ES-I3 (cell line): ENCODE measurements at regions not wholly inside any gene's neighbourhood (a gene's known extent, or its start where the extent isn't known, plus 50 kb on each side); places are given as distances from the start of the nearest gene placed in this dataset.
"Not testable (repeated sequence)": the region's sequence is repeated elsewhere in the genome, so short reads cannot be mapped to it uniquely, and the experiment has no call there.

Experiments
- H3K36me3 ChIP-seq: 2 replicates; pipeline ENCODE4 v1.6.1; 2013; ENCODE audit warnings: mild to moderate bottlenecking, low read length, control low read depth, moderate library complexity; ENCODE audit not compliant: insufficient read depth
- H3K4me1 ChIP-seq: 2 replicates; pipeline ENCODE4 v1.6.1; 2013; ENCODE audit warnings: mild to moderate bottlenecking, control low read depth, low read length; ENCODE audit not compliant: insufficient read depth
- H3K9ac ChIP-seq: 2 replicates; pipeline ENCODE4 v1.6.1; 2013; ENCODE audit warnings: low read depth, mild to moderate bottlenecking, low read length, moderate library complexity
- H3K9me3 ChIP-seq: 2 replicates; pipeline ENCODE4 v1.6.1; 2013; ENCODE audit warnings: mild to moderate bottlenecking, low read length, moderate library complexity; ENCODE audit not compliant: control insufficient read depth, insufficient read depth

GRCh38 chr15:66985653-66986052 lies 79.7 kb upstream of the SMAD3 start:
- H3K4me1 ChIP-seq, result no peaks in the 10 kb centered on the region
- no peaks in the 10 kb centered on the region; the same call in 1 of the 2 replicates for H3K9me3 ChIP-seq
- H3K9ac ChIP-seq, result no peak overlapping the region
- no peaks in the 10 kb centered on the region for H3K36me3 ChIP-seq

GRCh38 chr15:66986951-66987350 lies 78.5 kb upstream of the SMAD3 start:
- Histone ChIP-seq H3K9me3 (no peaks in the 10 kb centered on the region; the same call in 1 of the 2 replicates), H3K9ac (no peak overlapping the region), H3K4me1 (no peaks in the 10 kb centered on the region), H3K36me3 (no peaks in the 10 kb centered on the region)

GRCh38 chr15:66993090-66993489 lies 72.3 kb upstream of the SMAD3 start:
- H3K9ac ChIP-seq, result no peak overlapping the region
- H3K9me3 ChIP-seq, result no peaks in the 10 kb centered on the region; the same call in 1 of the 2 replicates
- no peaks in the 10 kb centered on the region for H3K36me3 ChIP-seq
- no peaks in the 10 kb centered on the region for H3K4me1 ChIP-seq

GRCh38 chr15:66993874-66994696 lies 71.3 kb upstream of the SMAD3 start:
- Histone ChIP-seq H3K9me3 (no peaks in the 10 kb centered on the region), H3K36me3 (no peaks in the 10 kb centered on the region), H3K4me1 (no peaks in the 10 kb centered on the region), H3K9ac (no peak overlapping the region)

- Histone ChIP-seq H3K9me3 (no peaks in the 10 kb centered on the region), H3K36me3 (no peaks in the 10 kb centered on the region), H3K9ac (no peak overlapping the region), H3K4me1 (no peaks in the 10 kb centered on the region)
These were observed 70.3 kb upstream of the SMAD3 start for GRCh38 chr15:66994927-66995656.

GRCh38 chr15:66996094-66996493 lies 69.3 kb upstream of the SMAD3 start:
- Histone ChIP-seq H3K36me3 (no peaks in the 10 kb centered on the region), H3K9ac (no peak overlapping the region), H3K9me3 (no peaks in the 10 kb centered on the region), H3K4me1 (no peaks in the 10 kb centered on the region)

GRCh38 chr15:66997212-66997611 lies 68.2 kb upstream of the SMAD3 start:
- H3K4me1 ChIP-seq, result no peaks in the 10 kb centered on the region
- no peaks in the 10 kb centered on the region for H3K9me3 ChIP-seq
- no peaks in the 10 kb centered on the region for H3K36me3 ChIP-seq
- no peak overlapping the region for H3K9ac ChIP-seq

GRCh38 chr15:66998234-66998633 lies 67.2 kb upstream of the SMAD3 start:
- H3K4me1 ChIP-seq, H3K36me3 ChIP-seq, H3K9me3 ChIP-seq, H3K9ac ChIP-seq: not testable (repeated sequence)

- peaks cover 9% of the 10 kb centered on the region; the same call in 1 of the 2 replicates for H3K4me1 ChIP-seq
- H3K9me3 ChIP-seq, result no peaks in the 10 kb centered on the region
- no peak overlapping the region for H3K9ac ChIP-seq
- H3K36me3 ChIP-seq, result no peaks in the 10 kb centered on the region
These were observed 66.1 kb upstream of the SMAD3 start for GRCh38 chr15:66999046-66999968.

GRCh38 chr15:67000896-67001295 lies 64.5 kb upstream of the SMAD3 start:
- H3K4me1 ChIP-seq, result peaks cover 9% of the 10 kb centered on the region; the same call in 1 of the 2 replicates
- H3K36me3 ChIP-seq, result no peaks in the 10 kb centered on the region
- H3K9ac ChIP-seq, result no peak overlapping the region
- H3K9me3 ChIP-seq, result no peaks in the 10 kb centered on the region

GRCh38 chr15:67002368-67002767 lies 63.0 kb upstream of the SMAD3 start:
- H3K4me1 ChIP-seq, result peaks cover 9% of the 10 kb centered on the region; the same call in 1 of the 2 replicates
- no peaks in the 10 kb centered on the region for H3K9me3 ChIP-seq

GRCh38 chr15:67003586-67003985 lies 61.8 kb upstream of the SMAD3 start:
- Histone ChIP-seq H3K4me1 (peaks cover 9% of the 10 kb centered on the region; the same call in 1 of the 2 replicates), H3K9me3 (no peaks in the 10 kb centered on the region), H3K9ac (no peak overlapping the region), H3K36me3 (no peaks in the 10 kb centered on the region)

More at GRCh38 chr15:67002368-67002767, 63.0 kb upstream of the SMAD3 start:
- Histone ChIP-seq H3K36me3 (no peaks in the 10 kb centered on the region), H3K9ac (no peak overlapping the region)

- no peaks in the 10 kb centered on the region for H3K9me3 ChIP-seq
- H3K9ac ChIP-seq, result no peak overlapping the region
- no peaks in the 10 kb centered on the region for H3K36me3 ChIP-seq
- H3K4me1 ChIP-seq, result peaks cover 9% of the 10 kb centered on the region; the same call in 1 of the 2 replicates
These were observed 61.3 kb upstream of the SMAD3 start for GRCh38 chr15:67004142-67004541.
